ENCODE measurements at regions not wholly inside any gene's neighbourhood (a gene's known extent, or its start where the extent isn't known, plus 50 kb on each side); places are given as distances from the start of the nearest gene placed in this dataset.

DNA sequence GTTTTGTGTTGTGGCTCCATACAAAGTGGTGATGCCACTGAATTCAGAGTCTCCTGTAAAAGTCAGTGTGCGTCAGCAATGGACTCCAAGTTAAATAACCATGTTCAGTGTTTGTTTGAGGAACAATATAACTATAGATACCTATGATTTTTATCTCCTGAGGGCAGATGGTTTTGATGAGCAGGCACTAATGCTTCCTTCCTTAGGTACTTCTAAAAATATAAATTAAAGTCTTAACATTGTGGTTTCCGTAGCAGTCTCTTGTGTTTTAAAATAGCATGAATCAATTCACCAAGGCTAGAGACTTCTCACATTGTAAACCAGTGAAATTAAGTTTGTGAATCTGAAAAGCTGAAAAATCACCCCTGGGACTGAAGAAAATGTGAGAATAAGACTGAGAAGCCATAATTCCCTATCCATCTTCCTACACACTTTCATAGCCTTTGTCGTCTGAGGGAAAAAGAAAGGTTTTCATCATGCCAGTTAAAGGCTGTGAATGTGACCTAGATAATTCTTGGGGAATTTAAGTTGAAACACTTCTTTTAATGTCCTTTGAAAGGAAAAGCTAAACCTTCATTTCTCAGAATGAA, 1502.9 kb downstream of the CDH11 start:
- no peak for DNase-seq (ENCODE audit: low read depth)

DNA sequence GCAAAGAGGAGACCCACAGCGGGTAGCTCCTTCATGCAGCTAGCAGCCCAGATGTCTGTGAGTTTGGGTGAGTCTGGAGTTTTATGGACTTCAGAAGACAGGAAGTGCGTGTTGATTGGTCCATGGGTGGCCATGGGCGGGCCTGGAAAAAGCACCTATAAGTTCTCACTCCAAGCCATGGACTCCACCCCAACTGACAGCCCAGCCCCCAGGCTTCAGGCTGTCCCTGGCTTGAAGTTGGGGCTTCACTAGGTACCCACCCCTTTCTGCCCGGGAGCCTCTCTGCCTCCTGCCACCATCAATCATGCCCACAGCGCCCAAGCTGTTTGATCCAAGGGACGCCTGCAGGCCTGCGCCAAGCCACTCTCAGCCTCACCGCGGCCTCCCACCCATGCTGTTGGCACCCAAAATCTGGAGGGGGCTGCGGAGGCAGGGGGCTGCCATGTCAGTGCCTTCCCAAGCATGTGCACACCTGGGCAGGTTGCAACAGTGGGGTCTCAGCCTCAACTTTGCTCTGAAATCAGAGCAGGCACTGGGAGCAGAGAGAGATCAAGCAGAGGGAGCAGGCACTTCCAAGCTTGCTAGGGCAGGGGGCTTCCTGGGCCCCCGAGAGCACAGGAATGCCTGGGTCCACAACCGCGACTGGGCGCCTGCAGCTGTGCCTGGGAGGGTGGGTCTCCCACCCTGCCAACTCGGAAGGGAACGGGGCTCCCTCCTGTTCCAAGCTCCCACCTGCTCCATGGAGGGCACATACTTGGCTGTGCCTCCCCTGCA, 1503.7 kb downstream of the CDH11 start:
- no peak for DNase-seq (ENCODE audit: low read depth)

DNA sequence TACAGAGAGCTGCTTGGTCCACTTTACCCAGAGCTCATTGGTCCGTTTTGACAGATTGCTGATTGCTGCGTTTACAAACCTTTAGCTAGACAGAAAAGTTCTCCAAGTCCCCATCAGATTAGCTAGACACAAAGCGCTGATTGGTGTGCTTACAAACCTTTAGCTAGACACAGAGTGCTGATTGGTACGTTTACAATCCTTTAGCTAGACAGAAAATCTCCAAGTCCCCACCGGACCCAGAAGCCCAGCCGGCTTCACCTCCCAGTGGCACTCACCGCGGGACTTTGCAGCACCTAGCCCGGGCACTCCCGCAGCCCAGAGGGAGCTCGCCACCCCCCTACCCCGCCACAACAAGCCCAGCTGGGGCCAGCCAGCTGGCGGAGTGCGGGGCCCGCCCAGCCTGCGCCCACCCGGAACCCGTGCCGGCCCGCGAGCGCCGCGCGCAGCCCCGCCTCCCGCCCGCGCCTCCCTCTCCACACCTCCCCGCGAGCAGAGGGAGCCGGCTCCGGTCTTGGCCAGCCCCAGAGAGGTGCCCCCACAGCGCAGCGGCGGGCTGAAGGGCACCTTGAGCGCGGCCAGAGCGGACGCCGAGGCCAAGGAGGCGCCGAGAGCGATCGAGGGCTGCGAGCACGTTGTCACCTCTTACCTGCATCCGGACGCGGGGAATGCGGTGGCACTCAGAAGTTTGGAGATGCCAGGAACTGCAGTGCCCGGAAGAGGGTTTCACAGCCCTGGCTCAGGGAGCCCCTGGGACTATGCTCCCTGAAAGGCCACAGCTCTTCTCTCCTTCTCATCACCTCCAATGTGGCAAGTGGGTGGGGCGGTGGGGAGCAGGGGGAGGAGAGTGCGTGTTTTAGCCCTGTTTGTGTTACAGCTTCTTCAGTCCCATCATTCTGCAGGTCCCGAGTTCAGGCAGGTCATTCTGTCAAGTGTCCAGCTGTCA, 1504.5 kb downstream of the CDH11 start:
- no peak for DNase-seq (ENCODE audit: low read depth)

DNA sequence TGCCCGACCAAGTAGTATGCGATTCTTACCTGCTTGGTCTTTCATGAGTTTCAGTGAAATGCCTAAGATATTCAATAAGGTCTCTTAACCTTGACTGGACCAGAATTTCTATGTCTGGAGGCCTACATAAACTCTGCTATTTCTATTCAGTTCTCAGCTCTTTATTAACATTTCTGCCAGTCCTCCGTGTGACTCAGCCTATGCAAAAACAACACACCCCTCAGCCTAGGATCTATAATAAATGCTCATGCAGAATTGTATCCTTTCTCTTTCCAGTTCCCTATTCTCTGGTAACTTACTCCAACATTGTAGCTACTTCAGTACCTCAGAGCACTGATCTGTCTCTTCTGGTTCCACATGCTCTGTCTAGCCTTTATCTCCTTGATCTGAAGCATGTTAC, 1507.4 kb downstream of the CDH11 start:
- no peak for DNase-seq (ENCODE audit: low read depth)

DNA sequence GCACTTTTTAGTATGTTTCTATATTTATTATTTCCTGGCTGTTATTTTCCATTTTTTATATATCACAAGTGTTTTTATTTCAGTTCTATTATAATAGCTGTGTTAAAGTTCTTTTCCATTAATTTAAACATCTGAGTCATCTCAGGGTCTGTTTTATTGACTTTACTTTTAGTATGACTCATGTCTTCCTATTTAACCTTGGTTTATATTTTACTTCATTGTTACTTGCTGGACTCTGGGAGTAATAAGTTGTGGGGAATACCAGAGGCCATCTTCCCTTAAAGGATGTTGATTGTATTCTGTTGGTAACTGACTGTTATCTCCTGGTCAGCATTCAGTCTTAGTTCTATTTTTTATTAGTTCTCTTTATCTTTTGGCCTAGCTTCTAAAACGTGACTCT, 1508.2 kb downstream of the CDH11 start:
- DNase-seq (ENCODE audit: low read depth), result no peak

DNA sequence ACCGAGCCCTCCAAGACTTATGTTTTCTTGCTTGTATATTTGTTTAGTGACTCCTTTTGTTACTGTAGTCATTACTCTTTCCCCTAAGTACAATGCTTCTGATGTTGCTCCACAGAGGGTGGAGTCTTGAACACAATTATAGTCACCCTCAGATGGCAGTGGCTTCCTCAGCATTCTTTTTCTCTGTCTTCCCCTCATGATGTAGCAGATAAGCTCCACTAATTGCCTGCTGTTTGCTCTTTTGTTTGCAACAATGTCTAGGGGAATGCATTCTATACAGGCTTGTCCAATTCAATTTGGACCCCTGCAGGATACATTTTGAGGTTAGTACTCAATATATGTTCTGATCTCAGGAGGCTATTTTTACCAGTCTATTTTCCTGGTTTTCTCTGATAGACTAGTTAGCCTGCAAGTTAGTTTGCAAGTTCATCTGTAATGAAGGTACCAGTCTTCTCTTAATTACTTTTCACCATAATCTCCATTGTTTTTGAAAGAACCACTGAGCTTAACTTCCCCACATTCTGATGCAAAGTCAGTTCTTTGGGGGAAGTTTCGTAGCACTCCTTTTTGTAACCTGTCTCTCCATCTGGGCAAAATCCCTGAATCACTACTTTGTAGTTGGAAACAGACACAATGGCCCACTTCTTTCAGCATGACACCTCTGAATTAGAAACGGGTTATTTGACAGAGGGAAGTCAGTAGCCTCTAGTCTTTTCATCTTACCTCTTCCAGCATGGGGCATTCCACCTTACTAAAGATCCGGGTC, 1509.2 kb downstream of the CDH11 start:
- DNase-seq (ENCODE audit: low read depth), result no peak

DNA sequence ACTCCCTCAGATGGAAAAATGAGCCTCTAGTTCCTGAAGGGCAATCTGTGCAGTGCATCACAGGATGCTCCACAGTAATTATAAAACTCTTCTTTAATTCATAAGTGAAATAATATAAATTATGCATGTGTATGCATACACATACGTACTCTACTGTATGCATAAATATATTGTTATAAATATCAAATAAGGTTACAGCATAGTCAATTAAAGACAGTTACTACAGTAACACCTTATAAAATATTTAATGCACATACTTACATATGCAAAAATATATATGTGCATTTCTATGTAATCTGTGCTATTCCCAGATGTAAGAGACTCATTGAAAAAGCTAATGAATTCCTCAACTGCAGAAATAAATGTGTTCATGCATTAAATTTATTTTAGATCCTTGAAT, 1515.1 kb downstream of the CDH11 start:
- no peak for DNase-seq (ENCODE audit: low read depth)

DNA sequence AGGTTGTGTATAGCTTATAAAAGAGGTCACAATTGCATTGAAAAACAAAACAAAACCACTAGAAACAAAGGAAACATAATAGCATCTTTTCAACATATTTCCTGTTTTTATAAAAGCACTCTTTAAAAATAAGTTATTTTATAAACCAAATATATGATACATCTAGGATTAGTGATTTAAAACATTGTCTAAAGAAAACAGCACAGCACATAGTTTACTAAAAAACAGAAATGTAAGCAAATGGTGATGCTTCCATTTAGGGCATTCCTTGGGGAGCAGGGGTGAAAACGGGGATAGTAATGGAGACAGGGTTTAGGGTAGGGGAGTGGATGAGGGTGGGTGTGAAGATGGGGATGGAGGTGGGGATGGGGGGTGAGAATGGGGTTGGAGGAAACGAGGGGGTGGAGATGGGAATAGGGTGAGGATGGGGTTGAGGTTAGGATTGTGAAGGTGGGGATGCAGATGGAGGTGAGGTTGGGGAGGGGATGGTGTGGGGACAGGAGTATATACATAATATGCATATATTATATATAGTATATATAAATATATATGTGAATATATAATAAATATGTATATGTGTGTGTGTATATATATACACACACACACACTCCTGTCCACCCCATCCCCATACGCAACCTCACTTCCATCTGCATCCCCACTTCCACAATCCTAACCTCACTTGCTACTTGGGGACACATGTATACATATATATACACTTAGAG, 1519.5 kb downstream of the CDH11 start:
- no peak for DNase-seq (ENCODE audit: low read depth)

DNA sequence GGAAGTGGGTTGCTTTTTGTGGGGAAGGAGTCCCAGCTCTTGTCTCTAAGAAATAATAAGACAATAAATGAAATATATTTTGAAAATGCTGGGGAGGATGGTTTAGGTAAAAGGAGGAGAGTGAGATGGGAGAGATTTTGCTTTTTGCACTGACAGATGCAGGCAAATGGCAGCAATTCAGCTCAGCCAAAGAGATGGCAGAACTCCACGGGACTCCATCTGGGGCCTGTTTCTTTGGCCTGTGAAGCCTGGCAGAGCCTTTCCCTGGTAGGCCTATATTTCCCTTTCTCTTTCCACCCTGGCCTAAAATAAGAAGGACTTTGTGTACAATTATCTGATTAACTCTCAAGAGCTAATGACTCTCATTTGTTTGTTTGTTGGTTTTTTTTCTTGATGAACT, 1525.1 kb downstream of the CDH11 start:
- no peak for DNase-seq (ENCODE audit: low read depth)

DNA sequence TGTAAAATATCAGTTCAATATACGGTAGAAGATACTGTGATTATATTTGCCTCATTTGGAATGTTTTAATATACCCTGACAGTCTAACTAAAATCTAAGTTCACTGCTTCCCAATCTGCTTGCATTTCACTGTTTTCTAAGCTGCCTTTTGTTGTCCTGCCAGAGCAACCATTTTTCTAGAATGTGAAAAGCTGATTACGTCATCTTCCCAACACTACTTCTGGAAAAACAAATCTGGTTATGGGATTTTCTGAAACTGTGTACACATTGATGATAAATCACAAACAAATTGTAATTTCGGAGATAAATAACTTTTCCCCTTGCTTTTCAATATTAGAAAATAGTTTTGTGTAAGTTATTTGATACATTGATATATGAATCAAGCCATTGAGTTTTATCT, 1529.0 kb downstream of the CDH11 start:
- no peak for DNase-seq (ENCODE audit: low read depth)

DNA sequence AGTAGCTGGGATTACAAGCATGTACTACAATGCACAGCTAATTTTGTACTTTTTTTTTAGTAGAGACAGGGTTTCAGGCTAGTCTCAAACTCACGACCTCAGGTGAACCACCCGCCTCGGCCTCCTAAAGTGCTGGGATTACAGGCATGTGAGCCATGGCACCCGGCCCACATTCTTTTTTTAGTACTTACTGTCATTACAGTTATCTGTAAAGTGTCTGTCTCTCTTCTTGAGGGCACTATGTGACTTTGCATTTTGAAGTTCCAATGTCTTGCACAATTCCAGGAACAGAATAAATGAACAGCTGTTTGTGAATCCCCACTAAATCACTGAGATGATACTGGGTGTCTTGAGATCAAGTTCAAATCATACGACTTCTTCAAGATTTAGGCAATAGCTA, 1540.3 kb downstream of the CDH11 start:
- no peak for DNase-seq (ENCODE audit: low read depth)

DNA sequence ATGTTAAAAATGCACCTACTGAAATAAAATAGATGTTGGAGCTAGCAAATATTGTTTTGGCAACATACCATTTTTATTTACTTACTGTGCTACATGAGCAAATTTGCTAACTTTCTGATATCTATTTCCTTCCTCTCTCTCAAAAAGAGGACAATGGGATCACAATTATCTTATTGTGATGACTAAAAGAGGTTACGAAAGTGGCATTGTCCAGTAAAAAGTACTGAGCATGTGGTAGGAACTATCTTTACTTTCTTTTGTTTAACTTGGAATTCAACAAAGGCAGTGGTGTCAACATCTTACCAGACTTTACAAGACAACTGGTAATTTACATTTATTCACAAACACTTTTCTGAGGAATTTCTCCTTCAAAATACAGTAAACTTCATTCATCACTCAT, 1542.6 kb upstream of the CDH8 start:
- DNase-seq (ENCODE audit: low read depth), result no peak

DNA sequence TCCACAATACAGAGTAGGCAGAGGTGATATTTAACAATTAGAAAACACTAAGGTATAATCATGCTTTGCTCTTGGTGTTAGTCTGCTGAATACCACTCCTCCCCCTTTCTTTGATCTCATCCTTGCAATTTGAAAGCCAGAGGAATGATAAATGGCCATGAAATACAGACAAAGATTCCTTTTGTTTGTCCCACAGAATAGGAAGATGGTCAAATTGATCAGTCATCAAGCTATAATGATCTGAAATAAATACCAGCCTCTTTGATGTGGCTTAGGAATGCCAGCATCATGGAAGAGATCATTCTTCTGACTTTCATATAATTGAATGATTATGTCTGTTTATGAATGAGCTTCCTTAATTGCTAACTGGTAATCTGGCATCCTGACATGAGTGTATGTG, 1541.7 kb upstream of the CDH8 start:
- DNase-seq (ENCODE audit: low read depth), result no peak

DNA sequence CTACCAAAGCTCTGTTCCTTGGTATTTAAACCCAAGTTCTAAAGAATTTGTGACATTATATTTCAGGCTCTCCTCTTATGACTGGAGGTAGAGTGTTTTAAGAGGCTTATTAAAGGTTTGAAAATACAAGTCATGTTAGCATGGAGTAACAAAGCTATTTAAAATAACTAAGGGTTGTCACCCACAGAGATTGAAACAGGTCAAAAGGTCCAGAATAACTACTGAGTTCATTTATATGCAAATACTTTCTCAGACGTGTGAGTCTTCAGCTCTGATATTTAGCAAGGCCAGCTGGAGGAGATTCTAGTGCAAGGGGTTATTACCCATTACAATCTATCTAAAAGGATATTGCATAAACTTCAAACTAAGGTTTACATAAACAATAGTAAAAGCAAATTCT, 1538.8 kb upstream of the CDH8 start:
- no peak for DNase-seq (ENCODE audit: low read depth)

DNA sequence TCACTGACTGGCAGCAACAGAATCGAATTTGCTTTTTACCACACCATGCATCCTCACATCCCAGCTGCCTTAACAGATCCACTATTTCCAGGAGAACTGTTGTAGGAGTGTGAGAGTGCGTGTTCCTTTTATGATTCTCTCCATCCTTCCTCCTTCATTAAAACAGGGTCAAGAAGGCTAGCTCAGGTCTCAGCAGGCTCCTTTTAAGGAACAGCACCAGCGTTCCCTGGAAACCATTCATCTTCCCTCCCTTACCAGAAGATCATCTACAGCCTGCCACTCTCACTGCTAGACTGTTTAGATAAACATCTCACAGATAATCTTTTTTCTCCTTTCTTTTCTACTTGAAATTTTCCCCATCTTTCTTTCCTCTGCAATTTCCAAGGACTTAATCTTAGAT, 1531.9 kb upstream of the CDH8 start:
- no peak for DNase-seq (ENCODE audit: low read depth)

DNA sequence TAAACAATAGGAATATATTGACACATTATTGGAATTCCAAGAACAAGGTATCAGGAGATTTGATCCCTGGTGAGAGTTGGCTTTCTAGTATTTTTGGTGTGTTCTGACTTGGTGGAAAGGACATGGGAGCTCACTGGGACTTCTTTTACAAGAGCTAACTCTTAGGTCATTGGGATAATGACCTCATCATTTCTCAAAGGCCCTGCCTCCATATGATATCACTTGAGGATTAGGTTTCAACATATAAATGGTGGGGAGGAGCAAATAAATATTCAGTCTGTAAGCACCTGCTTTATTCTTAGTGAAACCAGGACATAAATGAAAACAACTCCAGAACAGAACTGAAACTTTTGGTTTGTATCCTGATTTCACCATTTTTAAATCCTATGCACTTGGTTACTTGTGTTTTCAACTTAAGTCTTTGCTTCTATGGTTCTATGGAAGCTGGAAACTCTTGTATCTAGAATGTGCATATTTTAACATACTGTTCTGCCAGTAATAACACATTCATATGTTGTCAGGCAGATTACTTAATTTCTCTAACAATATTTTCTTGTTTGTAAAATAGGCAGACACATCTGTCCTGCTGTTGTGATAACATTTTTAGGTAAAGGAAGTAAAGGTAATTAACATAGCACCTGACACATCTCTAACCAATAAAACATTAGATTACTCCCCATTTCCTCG, 1527.7 kb upstream of the CDH8 start:
- DNase-seq (ENCODE audit: low read depth), result no peak

DNA sequence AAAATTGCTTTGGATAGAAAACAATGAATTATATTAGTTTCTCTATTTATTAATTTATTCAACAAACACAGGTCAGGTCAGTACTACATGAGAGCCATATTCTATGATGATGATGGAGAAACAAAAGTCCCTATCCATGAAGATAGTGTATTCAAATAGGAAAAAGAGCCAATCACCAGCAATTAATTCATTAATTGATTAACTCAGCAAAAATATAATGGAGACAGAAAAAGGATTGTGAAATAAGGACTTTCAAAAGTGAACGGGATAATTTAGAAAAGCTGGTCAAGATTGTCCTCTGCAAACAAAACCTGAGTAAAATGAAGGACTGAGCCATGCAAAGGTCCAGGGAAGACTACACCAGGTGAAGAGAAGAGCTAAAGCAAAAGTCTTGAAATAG, 1517.7 kb upstream of the CDH8 start:
- no peak for DNase-seq (ENCODE audit: low read depth)

DNA sequence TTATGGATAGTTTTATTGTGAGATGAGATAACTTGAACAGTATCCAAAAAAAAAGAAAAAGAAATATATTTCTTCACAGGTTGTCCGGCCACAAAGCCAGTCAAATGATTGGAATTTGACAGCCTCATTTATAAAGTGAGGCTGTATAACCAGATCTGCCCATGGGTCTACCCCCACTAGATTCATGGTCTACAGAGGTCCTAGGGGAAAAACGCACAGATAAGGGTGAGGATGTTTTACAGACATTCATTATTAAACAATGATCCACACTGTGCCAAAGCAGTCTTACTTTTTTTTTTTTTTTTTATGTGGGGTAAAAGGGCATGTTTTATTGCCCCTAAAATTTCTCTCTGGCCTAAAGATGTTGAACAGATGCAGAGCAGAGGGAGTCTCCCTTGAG, 1503.0 kb upstream of the CDH8 start:
- DNase-seq (ENCODE audit: low read depth), result no peak

DNA sequence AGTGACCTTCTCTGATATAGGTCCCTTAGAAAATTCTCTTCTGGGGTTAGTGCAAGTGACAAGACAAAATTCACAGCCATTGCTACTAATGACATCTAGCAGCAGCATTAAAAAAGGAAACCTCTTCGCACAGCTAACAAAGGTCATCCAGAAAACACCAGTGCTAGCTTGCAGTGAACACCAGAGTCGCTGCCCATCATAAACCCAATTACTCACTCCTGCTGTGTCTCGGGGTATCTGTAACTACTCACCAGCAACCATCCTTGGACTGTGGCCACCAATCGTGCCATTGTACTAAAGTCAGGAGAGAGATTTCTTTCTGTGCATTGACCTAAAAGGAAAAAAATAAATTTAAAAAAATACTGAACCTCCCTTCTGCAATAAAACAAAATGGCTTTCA, 1494.7 kb upstream of the CDH8 start:
- DNase-seq (ENCODE audit: low read depth), result no peak

DNA sequence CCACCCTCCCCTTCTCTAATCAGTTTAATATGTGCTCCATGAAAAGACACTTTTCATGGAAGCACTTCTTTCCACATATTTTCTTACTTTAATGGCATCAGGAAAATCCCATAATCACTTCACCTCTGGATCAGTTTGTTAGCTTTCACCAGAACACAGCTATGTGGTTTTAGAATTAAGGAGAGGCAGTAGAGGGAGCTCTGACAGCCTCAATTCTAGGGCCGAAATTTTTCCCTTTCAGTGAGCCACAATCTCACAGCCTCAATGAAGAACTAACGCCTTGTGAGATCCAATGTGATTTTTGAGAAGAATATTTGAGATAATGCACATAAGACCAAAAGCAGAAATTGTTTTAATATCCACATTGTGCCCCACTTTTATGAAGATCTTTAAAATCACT, 1494.0 kb upstream of the CDH8 start:
- no peak for DNase-seq (ENCODE audit: low read depth)

DNA sequence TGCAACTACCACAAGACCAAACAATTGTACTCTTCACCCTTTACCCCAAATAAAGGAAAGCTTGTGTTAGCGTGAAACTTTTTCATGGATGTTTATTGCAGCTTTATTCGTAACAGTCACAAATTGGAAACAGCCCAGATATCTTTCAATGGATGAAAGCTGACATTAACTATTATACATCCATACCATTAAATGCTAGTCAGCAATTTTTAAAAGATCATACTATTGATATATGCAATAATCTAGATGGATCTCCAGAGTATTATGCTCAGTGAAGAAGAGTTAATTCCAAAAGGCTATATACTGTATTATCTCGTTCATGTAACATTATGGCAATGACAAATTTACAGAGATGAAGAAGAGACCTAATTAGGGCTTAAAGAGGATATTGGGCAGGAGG, 1491.2 kb upstream of the CDH8 start:
- no peak for DNase-seq (ENCODE audit: low read depth)
